ENCODE measurements at regions not wholly inside any gene's neighbourhood (a gene's known extent, or its start where the extent isn't known, plus 50 kb on each side); places are given as distances from the start of the nearest gene placed in this dataset.

DNA sequence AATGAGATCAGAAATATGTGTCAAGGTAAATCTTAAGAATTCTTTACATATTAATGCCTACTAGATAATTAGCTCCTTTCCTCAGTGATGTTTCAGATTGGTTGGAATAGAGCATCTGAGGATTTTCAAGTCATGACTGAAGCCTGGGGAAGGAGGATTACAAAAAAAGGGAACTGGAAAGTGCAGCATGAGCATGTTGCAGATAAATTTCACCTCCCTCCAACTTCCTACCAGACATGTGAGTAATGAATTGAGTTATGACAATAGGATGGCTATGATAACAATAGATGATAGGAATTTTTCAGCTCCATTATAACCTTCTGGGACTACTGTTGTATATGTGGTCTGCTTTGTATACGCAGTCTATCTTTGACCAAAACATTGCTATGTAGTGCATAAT, 104.2 kb upstream of the RAB18 start:
- Histone ChIP-seq H3K27me3 (ENCODE audit: control insufficient read depth in 2 of 2, insufficient read depth in 1 of 2, low read length in 1 of 2) (no peaks in the 10 kb centered on the region), H3K36me3 (ENCODE audit: control insufficient read depth in 2 of 2, insufficient read depth in 2 of 2, low read length in 1 of 2) (no peaks in the 10 kb centered on the region), H3K9me3 (ENCODE audit: control insufficient read depth in 2 of 2, insufficient read depth in 1 of 2, low read length in 1 of 2) (no peaks in the 10 kb centered on the region), H3K4me3 (ENCODE audit: low read length in 2 of 2) (no peak overlapping the region), H3K27ac (ENCODE audit: low read depth in 1 of 2, low read length in 1 of 2) (no peak overlapping the region), H3K4me1 (ENCODE audit: control insufficient read depth in 2 of 2, insufficient read depth in 2 of 2, low read length in 2 of 2) (no peaks in the 10 kb centered on the region)
- DNase-seq (ENCODE audit: low read depth in 6 of 9, low spot score in 9 of 9): no peak
- 0% methylated on average over 1 of the region's 1 CpG for WGBS

DNA sequence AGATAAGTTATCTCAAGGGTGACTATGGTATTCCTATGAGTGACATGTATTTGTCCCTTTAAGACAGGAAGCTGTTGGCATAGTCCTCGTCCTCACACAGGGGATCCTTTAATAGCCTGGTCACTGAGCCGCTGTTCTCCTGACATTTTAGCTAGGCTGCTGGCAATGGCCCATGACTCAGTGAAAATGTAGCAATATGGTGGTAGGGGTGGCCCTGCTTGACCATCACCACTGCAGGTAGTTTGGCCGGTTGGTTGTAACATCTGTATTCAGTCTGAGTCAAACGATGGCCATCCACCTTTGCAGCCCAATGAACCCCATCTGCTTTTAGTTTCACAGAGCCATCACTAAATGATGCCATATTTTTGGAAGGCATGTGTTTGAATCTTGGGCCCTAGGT, 110.1 kb upstream of the RAB18 start:
- Histone ChIP-seq H3K27me3 (ENCODE audit: control insufficient read depth in 2 of 2, insufficient read depth in 1 of 2, low read length in 1 of 2) (no peaks in the 10 kb centered on the region), H3K4me3 (ENCODE audit: low read length in 2 of 2) (no peak overlapping the region), H3K4me1 (ENCODE audit: control insufficient read depth in 2 of 2, insufficient read depth in 2 of 2, low read length in 2 of 2) (no peaks in the 10 kb centered on the region), H3K36me3 (ENCODE audit: control insufficient read depth in 2 of 2, insufficient read depth in 2 of 2, low read length in 1 of 2) (no peaks in the 10 kb centered on the region), H3K9me3 (ENCODE audit: control insufficient read depth in 2 of 2, insufficient read depth in 1 of 2, low read length in 1 of 2) (peaks cover 0 to 5% of the 10 kb centered on the region in 2 donors), H3K27ac (ENCODE audit: low read depth in 1 of 2, low read length in 1 of 2) (no peak overlapping the region)
- 94% methylated on average over 4 of the region's 4 CpGs for WGBS
- no peak for DNase-seq (ENCODE audit: low read depth in 6 of 9, low spot score in 9 of 9)

- H3K27ac ChIP-seq (ENCODE audit: low read depth in 1 of 2, low read length in 1 of 2): no peak overlapping the region
- H3K9me3 ChIP-seq (ENCODE audit: control insufficient read depth in 2 of 2, insufficient read depth in 1 of 2, low read length in 1 of 2): peaks cover 0 to 5% of the 10 kb centered on the region in 2 donors
- no peak for DNase-seq (ENCODE audit: low read depth in 6 of 9, low spot score in 9 of 9)
- H3K27me3 ChIP-seq (ENCODE audit: control insufficient read depth in 2 of 2, insufficient read depth in 1 of 2, low read length in 1 of 2): no peaks in the 10 kb centered on the region
- no peaks in the 10 kb centered on the region for H3K4me1 ChIP-seq (ENCODE audit: control insufficient read depth in 2 of 2, insufficient read depth in 2 of 2, low read length in 2 of 2)
- H3K4me3 ChIP-seq (ENCODE audit: low read length in 2 of 2): no peak overlapping the region
- 96% methylated on average over 2 of the region's 2 CpGs for WGBS
- no peaks in the 10 kb centered on the region for H3K36me3 ChIP-seq (ENCODE audit: control insufficient read depth in 2 of 2, insufficient read depth in 2 of 2, low read length in 1 of 2)
These were observed 111.5 kb upstream of the RAB18 start for GRCh38 chr10:27392606-27393005.

GRCh38 chr10:27391916-27392315, 112.2 kb upstream of the RAB18 start:
- Histone ChIP-seq H3K4me1 (ENCODE audit: control insufficient read depth in 2 of 2, insufficient read depth in 2 of 2, low read length in 2 of 2) (no peaks in the 10 kb centered on the region), H3K9me3 (ENCODE audit: control insufficient read depth in 2 of 2, insufficient read depth in 1 of 2, low read length in 1 of 2) (peaks cover 0 to 5% of the 10 kb centered on the region in 2 donors), H3K27ac (ENCODE audit: low read depth in 1 of 2, low read length in 1 of 2) (no peak overlapping the region), H3K27me3 (ENCODE audit: control insufficient read depth in 2 of 2, insufficient read depth in 1 of 2, low read length in 1 of 2) (no peaks in the 10 kb centered on the region), H3K36me3 (ENCODE audit: control insufficient read depth in 2 of 2, insufficient read depth in 2 of 2, low read length in 1 of 2) (no peaks in the 10 kb centered on the region), H3K4me3 (ENCODE audit: low read length in 2 of 2) (no peak overlapping the region)
- WGBS: 93% methylated on average over 2 of the region's 2 CpGs
- no peak for DNase-seq (ENCODE audit: low read depth in 6 of 9, low spot score in 9 of 9)

- Histone ChIP-seq H3K4me3 (ENCODE audit: low read length in 2 of 2) (no peak overlapping the region), H3K9me3 (ENCODE audit: control insufficient read depth in 2 of 2, insufficient read depth in 1 of 2, low read length in 1 of 2) (peaks cover 0 to 5% of the 10 kb centered on the region in 2 donors), H3K4me1 (ENCODE audit: control insufficient read depth in 2 of 2, insufficient read depth in 2 of 2, low read length in 2 of 2) (no peaks in the 10 kb centered on the region), H3K27ac (ENCODE audit: low read depth in 1 of 2, low read length in 1 of 2) (no peak overlapping the region), H3K36me3 (ENCODE audit: control insufficient read depth in 2 of 2, insufficient read depth in 2 of 2, low read length in 1 of 2) (no peaks in the 10 kb centered on the region), H3K27me3 (ENCODE audit: control insufficient read depth in 2 of 2, insufficient read depth in 1 of 2, low read length in 1 of 2) (no peaks in the 10 kb centered on the region)
- 95% methylated on average over 1 of the region's 1 CpG for WGBS
- no peak for DNase-seq (ENCODE audit: low read depth in 6 of 9, low spot score in 9 of 9)
These were observed 112.8 kb upstream of the RAB18 start for GRCh38 chr10:27391325-27391724.

- no peak for DNase-seq (ENCODE audit: low read depth in 6 of 9, low spot score in 9 of 9)
These were observed 113.4 kb upstream of the RAB18 start for GRCh38 chr10:27390681-27391080.

GRCh38 chr10:27388761-27389399, 115.2 kb upstream of the RAB18 start:
- no peak overlapping the region for H3K27ac ChIP-seq (ENCODE audit: low read depth in 1 of 2, low read length in 1 of 2)

More at GRCh38 chr10:27390681-27391080, 113.4 kb upstream of the RAB18 start:
- Histone ChIP-seq H3K4me3 (ENCODE audit: low read length in 2 of 2) (no peak overlapping the region), H3K9me3 (ENCODE audit: control insufficient read depth in 2 of 2, insufficient read depth in 1 of 2, low read length in 1 of 2) (peaks cover 0 to 5% of the 10 kb centered on the region in 2 donors), H3K27me3 (ENCODE audit: control insufficient read depth in 2 of 2, insufficient read depth in 1 of 2, low read length in 1 of 2) (no peaks in the 10 kb centered on the region), H3K27ac (ENCODE audit: low read depth in 1 of 2, low read length in 1 of 2) (no peak overlapping the region), H3K4me1 (ENCODE audit: control insufficient read depth in 2 of 2, insufficient read depth in 2 of 2, low read length in 2 of 2) (no peaks in the 10 kb centered on the region), H3K36me3 (ENCODE audit: control insufficient read depth in 2 of 2, insufficient read depth in 2 of 2, low read length in 1 of 2) (no peaks in the 10 kb centered on the region)
- 99% methylated on average over 1 of the region's 1 CpG for WGBS

DNA sequence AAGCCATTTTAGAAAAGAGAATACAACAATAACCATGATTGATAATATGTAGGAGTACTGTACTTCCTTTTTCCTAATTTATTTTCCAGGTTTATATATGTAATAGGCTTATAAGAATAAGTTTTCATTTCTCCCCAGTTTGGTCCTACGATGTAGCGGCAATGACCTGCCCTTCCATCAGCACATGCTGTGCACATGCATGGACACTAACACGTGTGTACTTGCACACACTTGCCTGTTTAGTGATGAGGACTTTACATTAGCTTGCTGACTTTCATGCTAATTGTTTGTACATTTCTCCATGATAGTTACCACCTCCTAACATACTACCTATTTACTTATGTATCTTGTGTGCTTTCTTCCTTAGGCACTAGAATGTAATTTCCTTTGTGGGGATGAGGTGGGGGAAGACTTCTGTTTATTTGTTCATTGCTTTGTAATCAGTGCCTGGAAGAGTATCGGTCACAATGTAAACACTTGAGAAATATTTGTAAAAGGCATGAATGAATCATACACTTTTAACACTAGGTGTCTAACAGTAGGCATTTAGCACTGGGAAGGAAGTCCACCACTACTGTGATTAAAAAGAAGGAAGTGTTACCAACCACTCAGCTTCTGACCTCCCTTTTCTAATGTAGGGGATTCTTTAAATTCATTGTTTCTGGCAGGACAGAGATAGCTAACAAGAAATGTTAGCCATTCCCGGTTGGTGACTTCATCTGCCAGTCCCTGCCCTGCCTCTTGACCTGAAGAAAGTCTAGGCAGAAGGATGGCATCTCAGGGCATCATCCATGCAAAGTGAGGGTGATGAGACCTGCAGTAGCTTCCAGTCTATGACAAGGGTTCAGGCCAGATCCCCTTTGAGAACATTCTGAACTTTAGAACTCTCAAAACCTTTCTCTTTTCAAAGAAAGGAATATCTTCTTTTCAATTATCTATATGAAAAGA, 120.2 kb upstream of the RAB18 start:
- WGBS: 78% methylated on average over 5 of the region's 5 CpGs
- H3K4me1 ChIP-seq (ENCODE audit: control insufficient read depth in 2 of 2, insufficient read depth in 2 of 2, low read length in 2 of 2): no peaks in the 10 kb centered on the region

More at GRCh38 chr10:27388761-27389399, 115.2 kb upstream of the RAB18 start:
- no peaks in the 10 kb centered on the region for H3K36me3 ChIP-seq (ENCODE audit: control insufficient read depth in 2 of 2, insufficient read depth in 2 of 2, low read length in 1 of 2)
- no peak overlapping the region for H3K4me3 ChIP-seq (ENCODE audit: low read length in 2 of 2)
- H3K9me3 ChIP-seq (ENCODE audit: control insufficient read depth in 2 of 2, insufficient read depth in 1 of 2, low read length in 1 of 2): peaks cover 0 to 5% of the 10 kb centered on the region in 2 donors
- WGBS: 89% methylated on average over 4 of the region's 4 CpGs
- no peaks in the 10 kb centered on the region for H3K4me1 ChIP-seq (ENCODE audit: control insufficient read depth in 2 of 2, insufficient read depth in 2 of 2, low read length in 2 of 2)
- no peak for DNase-seq (ENCODE audit: low read depth in 6 of 9, low spot score in 9 of 9)
- no peaks in the 10 kb centered on the region for H3K27me3 ChIP-seq (ENCODE audit: control insufficient read depth in 2 of 2, insufficient read depth in 1 of 2, low read length in 1 of 2)

DNA sequence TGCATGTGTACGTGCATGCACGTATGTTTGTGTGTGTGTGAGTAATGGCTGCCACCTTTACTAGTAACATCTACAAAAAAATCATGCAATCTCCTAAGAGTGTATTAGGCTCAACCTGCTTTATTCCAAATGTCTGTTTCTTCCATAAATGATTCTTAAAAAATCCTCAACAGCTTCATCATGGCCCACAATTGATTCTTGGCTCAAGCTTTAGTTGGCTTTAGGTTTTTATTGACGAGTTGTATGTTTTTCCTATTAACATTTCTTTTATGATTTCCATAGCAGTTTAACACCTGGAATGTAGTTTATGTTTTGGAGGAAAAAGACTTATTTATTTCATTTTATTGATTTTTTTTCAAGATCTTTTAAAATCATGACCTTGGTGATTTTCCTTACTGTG, 121.9 kb upstream of the RAB18 start:
- no peak overlapping the region for H3K27ac ChIP-seq (ENCODE audit: low read depth in 1 of 2, low read length in 1 of 2)
- no peak for DNase-seq (ENCODE audit: low read depth in 6 of 9, low spot score in 9 of 9)
- H3K4me1 ChIP-seq (ENCODE audit: control insufficient read depth in 2 of 2, insufficient read depth in 2 of 2, low read length in 2 of 2): no peaks in the 10 kb centered on the region
- 96% methylated on average over 3 of the region's 3 CpGs for WGBS
- H3K9me3 ChIP-seq (ENCODE audit: control insufficient read depth in 2 of 2, insufficient read depth in 1 of 2, low read length in 1 of 2): no peaks in the 10 kb centered on the region
- H3K36me3 ChIP-seq (ENCODE audit: control insufficient read depth in 2 of 2, insufficient read depth in 2 of 2, low read length in 1 of 2): no peaks in the 10 kb centered on the region
- peaks cover 0 to 2% of the 10 kb centered on the region in 2 donors for H3K27me3 ChIP-seq (ENCODE audit: control insufficient read depth in 2 of 2, insufficient read depth in 1 of 2, low read length in 1 of 2)
- no peak overlapping the region for H3K4me3 ChIP-seq (ENCODE audit: low read length in 2 of 2)

More for the DNA sequence above, 120.2 kb upstream of the RAB18 start:
- H3K36me3 ChIP-seq (ENCODE audit: control insufficient read depth in 2 of 2, insufficient read depth in 2 of 2, low read length in 1 of 2): no peaks in the 10 kb centered on the region
- H3K9me3 ChIP-seq (ENCODE audit: control insufficient read depth in 2 of 2, insufficient read depth in 1 of 2, low read length in 1 of 2): no peaks in the 10 kb centered on the region
- no peak for DNase-seq (ENCODE audit: low read depth in 6 of 9, low spot score in 9 of 9)
- H3K4me3 ChIP-seq (ENCODE audit: low read length in 2 of 2): no peak overlapping the region
- no peak overlapping the region for H3K27ac ChIP-seq (ENCODE audit: low read depth in 1 of 2, low read length in 1 of 2)
- H3K27me3 ChIP-seq (ENCODE audit: control insufficient read depth in 2 of 2, insufficient read depth in 1 of 2, low read length in 1 of 2): peaks cover 0 to 2% of the 10 kb centered on the region in 2 donors

Measured in thymus (tissue), 11 donors.